ENCODE measurements at regions not wholly inside any gene's neighbourhood (a gene's known extent, or its start where the extent isn't known, plus 50 kb on each side); places are given as distances from the start of the nearest gene placed in this dataset.
A peak's percentile ranks its signal among the peaks of the same experiment; 100 is the strongest.

DNA sequence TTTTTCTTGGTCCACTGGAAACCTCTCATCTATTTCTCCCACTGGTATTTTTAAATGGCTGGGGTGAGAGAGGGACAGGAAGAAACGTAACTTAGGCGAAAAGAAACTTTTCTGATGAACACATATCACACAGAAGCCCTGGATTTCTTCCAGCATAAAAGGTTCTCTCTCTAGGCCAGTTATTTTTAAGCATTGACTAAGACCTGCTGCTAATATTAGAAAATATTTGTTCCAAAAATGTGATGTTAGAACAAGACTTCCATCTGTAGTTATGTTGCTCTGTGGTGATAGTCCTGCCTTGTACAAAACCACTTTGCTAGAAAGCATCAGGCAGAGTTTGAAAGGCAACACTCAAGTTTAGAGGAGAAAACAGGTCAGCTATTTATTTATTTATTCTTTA, 537.7 kb downstream of the MCTP2 start:
- DNase-seq (ENCODE audit: low spot score) = no peak

DNA sequence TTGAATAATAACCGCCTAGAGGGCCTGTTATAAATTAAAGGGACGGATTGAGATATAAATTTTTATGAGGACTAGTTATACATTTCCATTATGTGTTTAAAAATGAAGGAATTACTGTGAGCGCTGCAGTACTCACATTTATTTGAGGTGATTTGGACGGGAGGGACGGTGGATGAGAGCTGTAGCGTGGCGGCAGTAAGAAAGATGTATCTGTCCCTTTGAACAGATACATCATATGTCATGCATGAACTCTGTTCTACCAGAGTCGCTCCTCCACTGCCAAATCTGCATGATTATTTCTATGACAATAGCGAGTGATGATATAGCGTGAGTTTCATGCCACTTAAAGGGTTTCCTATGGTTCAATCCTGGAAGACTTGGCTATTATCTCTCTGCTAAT, 538.8 kb downstream of the MCTP2 start:
- no peak for DNase-seq (ENCODE audit: low spot score)

DNA sequence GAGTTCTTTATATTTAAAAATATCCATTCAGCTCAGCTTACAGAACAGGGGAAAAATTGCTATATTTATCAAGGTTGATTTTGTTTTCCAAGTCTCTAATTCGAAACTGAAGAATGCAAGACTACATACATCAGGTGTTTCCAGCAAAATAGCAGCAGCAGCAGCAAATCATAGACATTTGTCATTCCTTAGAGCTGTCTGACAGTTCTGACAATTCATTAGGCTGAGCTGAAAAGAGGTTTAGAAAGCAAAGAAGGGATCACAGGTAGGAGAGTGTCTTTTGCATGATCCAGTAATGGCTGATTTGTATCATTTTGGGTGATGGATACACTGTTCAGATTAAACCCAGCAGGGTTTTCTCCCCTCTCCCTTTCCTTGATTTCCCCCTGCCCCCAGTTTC, 545.7 kb downstream of the MCTP2 start:
- DNase-seq (ENCODE audit: low spot score) = no peak

DNA sequence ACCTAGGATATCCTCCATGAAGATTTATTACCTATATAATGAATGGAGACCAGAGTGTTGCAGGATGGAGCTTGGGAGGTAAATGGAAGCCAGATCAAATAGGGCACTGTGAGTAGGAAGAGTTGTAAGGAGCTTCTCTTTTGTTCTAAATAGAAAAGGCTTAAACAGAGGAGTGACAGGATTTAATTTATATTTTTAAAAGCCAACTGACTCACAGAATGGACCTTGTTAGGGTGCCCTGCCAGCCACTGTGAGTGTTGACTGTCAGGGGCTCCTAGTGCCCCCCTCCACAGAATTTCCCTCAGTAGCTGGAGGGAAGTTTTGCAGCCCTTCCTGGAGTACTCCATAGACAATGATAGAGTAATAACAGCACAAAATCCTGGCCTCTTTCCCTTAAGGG, 547.5 kb downstream of the MCTP2 start:
- no peak for DNase-seq (ENCODE audit: low spot score)

DNA sequence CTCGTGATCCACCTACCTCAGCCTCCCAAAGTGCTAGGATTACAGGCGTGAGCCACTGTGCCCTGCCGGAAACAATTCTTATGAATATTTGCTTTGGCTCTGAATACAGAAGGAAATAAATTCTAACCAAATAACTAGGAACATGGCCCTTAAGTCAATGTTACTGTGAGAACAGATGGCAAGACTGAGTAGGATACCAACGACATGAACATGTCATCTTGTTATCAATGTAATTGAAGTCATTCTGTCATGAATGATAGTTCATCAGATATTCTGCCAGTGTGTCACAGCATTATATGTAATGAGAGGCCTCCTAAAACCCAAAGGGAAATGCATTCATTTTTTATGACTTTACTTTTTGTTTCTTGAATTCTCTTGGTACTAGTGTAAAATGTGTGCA, 548.8 kb downstream of the MCTP2 start:
- DNase-seq (ENCODE audit: low spot score) = no peak

DNA sequence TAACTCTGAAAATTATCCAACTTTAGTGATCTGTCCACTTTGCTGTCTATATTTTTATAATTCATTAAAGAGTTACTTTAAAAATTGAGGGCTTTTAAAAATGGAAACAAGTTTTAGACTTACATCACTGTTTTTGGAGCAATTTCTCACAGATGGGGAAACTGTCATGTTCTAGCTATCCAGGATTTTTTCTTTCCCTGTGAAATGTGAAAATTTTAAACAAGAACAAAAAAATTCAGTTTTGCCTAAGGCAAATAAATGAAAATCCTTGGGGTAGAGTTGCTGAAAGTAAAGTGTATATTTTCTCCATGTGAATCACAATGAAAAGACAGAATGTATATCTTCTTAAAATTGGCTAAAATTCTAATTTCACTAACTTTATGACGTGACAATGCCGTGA, 553.7 kb downstream of the MCTP2 start:
- DNase-seq (ENCODE audit: low spot score) = no peak

DNA sequence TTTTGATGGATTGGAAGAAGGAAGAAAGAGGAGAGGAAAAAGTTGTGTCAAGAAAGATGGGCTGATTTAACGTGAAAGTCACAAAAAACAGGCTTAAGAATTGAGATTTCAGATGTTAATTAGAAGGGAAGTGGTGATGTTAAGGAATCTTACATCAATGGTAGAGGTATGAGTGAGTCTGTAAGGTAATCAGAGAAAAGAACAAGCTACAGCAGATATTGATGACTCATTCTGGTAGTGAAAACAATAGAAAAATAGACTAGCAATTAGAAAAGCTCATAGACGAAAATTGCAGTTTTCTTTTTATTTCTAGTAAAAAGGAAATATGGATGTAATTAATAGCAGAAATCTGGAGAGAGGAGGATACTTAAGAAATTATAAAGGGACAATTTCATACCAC, 559.6 kb downstream of the MCTP2 start:
- no peak for DNase-seq (ENCODE audit: low spot score)

DNA sequence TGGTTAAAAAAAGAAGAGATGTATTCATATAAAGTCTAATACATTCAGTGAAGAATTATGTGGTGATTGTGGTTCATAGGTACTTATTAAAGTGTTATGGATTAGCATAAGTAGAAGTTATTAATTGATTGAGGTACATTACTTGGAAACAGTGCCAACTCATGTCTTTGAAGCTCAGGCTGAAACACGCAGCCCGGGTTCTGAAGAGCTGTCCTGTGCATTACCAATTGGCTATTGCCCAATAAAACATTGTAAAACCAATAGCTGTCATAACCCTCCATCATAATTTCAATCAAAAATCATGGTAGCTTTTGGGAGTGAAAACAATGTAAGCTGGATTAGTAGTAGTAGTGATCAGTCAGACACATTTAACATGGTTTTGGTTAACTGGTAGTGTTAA, 560.1 kb downstream of the MCTP2 start:
- DNase-seq (ENCODE audit: low spot score) = no peak

DNA sequence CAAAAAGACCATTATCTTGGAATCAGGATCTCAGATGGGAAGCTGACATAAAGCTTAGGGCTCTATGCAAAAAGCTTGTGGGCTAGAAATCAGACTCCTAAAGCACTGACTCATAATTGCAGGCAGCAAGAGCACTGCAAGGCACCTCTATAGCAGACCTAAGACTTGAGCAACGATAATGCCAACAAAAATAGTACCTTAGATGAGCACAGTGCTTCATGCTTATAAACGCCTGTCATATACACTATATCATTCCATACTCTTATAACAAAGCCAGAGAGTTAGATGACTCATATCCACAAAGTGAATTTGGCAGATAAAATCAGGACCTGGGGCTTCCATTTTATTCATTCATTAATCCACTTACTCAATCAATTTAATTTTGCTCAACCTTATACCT, 560.8 kb downstream of the MCTP2 start:
- DNase-seq (ENCODE audit: low spot score) = no peak

DNA sequence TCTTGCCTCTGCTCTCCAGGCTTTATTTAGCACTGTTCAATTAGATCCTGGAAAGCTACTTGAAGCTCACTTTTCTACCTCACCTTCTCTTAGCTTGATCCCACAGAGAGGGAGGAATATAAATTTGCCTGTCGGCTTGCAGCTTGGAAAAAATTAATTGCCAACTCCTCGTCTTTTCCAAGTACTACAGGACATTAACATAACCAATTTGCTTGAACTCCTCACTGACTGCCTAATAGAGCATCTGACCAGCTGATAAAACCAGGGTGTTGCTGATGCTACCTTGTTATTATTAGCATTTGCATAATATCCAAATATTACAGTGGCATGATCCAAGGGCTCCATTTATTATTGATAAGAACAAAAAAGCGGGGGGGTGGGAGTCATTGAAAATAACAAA, 561.8 kb downstream of the MCTP2 start:
- DNase-seq (ENCODE audit: low spot score) = no peak

DNA sequence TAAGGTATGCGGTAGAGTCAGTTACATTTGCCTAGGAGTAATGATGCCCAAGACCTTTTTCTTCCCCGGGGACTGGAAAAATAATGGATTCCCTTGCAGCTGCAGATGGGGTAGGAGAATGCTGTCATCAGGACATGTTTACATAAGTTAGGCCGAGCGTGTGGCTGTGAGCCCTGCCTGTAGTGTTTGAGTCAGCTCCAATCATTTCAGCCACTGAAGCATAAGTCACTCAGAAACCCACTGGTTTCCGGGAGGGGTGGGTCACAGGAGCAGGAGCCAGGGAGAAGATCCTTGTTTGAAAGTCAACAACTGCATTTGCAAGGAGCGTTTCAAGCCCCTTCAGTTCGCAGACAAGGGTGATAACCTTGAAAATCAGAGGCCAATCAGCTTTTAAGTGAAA, 562.3 kb downstream of the MCTP2 start:
- DNase-seq (ENCODE audit: low spot score) = no peak

DNA sequence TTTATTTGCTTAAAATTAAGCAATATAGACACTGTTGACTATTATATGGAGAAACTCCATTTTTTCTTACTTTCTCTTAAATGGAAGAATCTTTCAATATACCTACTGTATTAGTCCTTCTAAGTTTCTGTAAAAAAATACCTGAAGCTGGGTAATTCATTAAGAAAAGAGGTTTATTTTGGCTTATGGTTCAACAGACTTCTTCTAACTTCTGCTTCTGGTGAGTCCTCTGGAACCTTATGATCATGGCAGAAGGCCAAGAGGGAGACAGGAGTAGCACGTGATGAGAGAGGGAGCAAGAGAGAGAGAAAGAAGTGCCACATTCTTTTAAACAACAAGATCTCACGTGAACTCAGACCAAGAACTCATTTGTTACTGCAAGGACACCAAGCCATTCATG, 573.3 kb downstream of the MCTP2 start:
- no peak for DNase-seq (ENCODE audit: low spot score)

DNA sequence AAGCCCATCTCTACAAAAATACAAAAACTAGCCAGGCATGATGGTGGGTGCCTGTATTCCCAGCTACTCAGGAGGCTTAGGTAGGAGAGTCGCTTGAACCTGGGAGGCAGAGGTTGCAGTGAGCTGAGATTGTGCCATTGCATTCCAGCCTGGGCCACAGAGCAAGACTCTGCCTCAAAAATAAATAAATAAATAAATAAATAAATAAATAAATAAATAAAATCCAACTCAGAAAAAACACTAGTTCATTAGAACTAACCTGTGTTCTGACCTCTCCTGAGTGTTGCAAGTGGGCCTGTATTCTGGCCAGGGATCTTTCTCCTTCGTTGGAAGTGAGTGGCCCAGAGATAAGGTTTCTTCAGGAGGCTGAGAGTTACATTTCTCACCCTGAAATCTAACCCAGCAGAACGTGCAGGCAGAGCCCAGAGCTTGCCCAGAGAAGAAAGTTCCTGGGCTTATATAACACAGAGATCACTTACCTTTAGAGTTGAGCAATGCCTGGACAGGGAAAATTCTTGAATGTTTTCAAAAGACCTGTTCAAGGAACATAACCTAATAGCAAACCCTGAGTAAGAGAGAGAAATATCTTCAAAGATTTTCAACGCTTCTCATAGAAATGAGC, 583.9 kb downstream of the MCTP2 start:
- DNase-seq (ENCODE audit: low spot score) = no peak

DNA sequence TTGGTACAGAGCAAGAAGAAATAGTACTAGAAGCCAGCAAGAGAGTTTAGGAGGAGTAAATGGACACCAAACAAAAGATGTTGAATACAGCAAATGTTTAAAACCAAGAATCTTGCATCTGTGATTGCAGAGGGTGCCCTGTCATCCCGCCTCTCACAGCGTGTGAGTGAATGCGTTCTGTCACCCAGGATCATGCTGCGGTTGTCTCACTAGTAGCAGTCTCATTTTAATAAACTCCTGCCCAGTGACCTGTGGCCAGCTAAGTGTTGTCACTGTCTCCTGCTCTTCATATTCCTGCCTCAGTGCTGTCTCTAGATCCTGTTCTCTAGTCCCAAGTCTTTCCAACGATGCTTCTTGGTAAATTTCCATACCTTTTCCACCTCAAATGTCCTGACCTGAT, 584.6 kb downstream of the MCTP2 start:
- no peak for DNase-seq (ENCODE audit: low spot score)

DNA sequence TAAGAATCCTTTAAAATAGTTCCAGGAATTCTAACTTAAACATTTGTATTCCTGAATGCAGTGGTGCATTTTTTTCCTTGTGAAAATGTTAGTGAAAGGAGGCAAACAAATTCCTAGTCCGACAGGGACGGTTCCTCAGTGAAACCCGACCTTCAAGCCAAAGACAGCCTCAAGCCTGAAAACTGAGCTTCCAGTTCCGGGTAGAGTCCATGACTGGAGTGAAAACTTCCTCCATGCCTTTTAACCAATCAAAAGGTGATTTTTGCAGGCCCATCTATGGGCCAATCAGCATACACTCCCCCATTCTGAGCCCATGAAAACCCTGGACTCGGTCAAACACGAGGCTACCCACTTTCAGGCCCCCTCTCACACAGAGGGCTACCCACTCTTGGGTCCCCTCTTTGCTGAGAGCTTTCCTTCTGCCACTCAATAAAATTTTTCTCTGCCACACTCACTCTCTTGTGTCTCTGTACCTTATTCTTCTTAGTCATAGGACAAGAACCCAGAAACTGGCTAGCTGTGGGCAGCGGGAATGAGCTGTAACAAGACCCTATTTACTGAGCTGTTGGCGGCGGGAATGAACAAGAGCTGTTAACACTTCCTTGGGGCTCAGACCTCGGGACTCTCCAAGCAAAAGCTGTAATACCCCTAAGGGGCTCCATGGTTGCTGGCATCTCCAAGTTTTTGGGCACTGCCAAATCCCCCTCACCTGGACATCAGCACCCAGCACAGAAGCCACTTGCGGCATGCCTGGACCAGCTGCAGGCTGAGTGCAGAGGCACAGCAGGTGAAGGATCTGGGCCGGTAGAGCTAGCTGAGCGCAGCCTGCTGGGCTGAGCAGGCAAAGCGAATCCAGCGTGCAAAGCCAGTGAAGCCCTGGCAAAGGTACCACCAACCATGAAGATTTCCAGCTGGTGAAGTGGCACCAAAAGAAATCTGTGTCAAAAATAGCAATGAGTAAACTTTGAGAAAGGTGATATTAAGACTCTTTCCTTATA, 598.8 kb downstream of the MCTP2 start:
- DNase-seq (ENCODE audit: low spot score) = no peak

DNA sequence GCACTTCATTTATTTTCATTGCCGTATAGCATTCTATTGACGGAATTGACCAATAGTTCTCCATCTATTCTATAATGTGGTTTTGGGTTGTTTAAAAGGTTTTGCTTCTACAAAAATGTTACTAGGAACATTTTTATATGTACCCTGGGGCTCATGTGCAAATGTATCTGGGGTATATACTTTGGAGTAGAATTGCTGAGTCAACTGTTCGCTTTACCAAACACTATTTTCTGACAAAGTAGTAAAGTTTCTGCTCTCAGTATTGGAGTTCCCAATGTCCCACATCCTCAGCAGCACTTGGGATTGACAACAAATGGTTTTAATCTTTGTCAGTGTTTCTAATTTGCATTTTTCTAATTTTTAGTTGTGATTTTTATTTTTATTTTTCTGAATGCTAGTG, 602.6 kb downstream of the MCTP2 start:
- DNase-seq (ENCODE audit: low spot score) = no peak

DNA sequence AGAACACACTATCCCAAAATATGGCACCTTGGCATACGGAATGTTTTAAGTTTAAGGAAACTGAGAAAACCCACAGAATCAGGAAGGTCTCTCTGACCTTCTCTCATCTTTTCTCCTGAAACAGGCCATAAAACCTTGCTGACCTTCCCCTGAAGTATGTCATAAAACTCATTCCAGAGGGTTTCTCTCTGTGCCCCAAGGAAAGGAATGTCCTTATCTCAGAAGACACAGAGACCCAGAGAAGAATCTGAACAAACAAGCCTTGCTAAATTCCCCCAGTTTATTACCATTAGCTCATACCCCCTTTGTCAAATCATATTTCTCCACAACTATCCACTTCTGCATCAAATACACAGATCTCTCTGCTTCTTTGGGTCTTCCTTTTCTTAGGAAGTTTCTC, 603.1 kb downstream of the MCTP2 start:
- no peak for DNase-seq (ENCODE audit: low spot score)

DNA sequence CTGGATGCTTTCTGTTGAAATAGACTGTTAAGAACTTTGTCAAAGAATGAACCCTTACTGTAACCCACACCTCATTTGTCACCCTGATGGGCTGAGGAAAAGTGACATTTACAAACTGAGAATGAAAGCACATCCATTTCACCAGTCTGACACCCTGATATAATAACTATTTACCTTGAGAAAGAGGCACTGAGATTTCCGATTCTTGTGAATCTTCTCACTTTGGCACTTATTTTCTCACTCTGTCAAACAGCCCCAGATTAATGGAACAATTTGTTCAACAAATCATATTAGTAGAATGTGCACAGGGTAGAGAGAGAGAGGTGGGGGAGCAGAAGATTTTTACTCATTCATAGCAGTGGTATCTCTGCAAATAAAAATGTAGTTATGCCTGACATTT, 606.9 kb downstream of the MCTP2 start:
- DNase-seq (ENCODE audit: low spot score) = no peak

DNA sequence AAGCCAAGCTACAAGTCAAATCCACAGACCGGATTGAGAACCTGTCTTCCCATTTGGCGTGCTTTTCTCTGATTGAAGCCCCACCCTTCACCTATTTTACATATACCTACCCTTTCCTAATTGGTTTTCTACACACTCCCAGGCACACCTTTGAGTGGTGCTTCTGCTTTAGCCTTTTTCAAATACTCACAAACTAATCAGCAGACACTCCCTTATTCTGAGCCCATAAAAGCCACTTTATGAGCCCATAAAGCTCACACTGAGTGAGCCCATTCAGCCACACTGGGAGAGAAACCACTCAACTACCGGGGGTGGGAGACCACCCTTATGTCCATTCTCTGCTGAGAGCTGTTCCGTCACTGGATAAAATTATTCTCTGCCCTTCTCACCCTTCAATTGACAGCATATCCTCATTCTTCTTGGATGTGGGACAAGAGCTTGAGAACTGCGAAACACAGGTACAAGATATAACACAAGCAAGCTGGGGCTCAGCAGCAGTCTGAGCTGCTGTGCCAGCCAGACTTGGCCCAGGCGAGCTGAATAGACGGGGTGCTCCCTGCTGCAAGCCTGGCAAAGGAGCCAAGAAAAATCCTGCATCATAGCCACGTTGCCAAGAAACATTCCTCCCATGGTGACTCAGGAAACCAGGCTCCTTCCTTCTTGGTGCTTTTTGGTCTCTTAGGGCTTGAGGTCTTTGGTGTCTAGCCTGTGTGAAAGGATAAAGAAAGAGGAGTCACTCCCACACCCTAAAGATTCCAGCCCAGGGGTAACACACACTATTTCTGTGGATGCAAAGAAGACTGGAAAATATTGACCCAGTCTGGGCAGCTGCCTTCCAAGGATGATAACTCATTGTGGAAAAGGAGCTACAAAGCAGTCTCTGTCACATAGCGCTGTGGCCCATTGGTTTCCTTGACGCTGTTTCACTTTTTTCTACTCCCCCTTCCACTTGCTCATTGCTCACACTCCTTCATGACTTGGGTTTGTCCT, 609.7 kb downstream of the MCTP2 start:
- no peak for DNase-seq (ENCODE audit: low spot score)

DNA sequence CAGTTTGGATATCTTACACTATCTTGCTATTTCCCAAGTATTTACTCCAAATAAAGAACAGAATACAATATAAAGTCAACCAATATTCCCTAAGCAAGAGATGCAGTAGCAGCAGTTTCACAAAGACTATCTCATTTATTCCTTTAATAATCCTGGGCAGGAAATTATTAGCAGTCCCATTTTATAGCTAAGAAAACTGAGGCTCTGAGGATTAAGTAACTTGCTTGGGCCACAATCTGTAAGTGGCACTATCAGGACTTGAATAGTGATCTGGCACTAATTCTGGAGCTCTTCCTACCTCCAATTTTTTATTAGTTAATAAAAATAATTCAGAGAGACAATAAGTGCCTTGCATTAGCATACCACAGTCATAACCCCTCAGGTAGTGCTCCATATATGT, 611.7 kb downstream of the MCTP2 start:
- DNase-seq (ENCODE audit: low spot score) = no peak

DNA sequence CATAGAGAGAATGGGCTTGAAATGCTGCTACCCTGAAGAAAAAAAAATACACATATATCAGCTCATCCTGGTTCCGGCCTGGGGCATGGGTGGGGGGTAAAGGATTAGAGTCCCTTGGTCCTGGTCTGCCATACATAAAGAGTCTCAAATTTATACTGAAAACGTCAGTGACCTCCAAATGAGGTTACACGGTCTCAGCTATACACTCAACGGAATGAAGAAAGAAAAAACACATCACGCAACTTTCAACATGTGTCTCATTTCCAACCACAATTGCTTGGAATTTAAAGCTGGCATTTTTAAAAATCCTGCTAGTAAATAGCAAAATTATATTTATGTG, 612.8 kb downstream of the MCTP2 start:
- peak; percentile 36 for DNase-seq (ENCODE audit: low spot score)

DNA sequence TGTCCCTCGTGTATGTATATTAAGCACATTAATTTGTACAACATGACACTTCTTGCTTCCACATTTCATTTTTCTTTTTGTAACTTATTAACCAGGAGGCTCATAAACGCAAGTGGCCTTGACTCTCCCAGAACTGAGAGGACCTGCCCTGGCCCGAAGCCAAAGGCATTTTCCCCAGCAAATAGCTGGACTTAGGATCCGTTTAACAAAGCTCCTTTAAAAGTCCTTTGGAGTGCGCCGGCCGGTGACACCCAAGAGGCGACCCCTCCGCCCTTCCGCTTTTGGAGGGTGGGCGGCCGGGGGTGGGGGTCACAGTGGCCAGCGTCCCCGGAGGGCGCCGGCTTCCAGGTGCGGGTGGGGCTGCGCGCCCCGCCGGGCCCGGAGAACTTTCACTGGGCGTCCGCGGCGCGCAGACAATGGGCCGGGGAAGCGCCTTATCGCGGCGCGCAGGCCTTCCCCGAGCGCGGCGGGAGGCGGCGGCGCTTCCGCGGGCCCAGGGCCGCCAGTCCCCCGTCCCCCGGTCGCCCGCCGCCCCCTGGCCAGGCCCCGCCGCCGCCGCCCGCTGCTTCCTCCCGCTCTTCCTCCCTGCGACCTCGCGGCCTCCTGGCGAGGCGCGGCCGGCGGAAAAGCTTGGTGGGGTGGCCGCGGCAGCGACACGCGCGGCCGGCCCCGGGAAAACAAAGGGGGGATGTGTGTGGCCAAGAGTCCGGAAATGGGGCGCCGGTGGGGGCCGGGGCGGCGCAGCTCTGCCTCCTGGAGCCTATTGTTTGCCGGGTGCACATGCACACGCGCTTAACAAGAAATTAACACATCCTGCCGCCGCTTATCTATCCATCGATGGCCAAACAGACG, 613.4 kb downstream of the MCTP2 start:
- DNase-seq (ENCODE audit: low spot score) = peak; percentile 77
